ENCODE measurements at regions not wholly inside any gene's neighbourhood (a gene's known extent, or its start where the extent isn't known, plus 50 kb on each side); places are given as distances from the start of the nearest gene placed in this dataset.

- TF ChIP-seq SUZ12 (IDR thresholded peaks at IDR 0.05; ENCODE audit: extremely low read depth, insufficient read depth, insufficient read length) (no peak), ZNF274 (IDR thresholded peaks at IDR 0.05; ENCODE audit: low read depth, low read length) (no peak), YY1 (IDR thresholded peaks at IDR 0.05; ENCODE audit: insufficient read depth, insufficient read length) (no peak)
These were observed 105.3 kb downstream of the FOXF2 start for GRCh38 chr6:1494671-1495070.
